Loucy (cell line): ENCODE measurements at regions not wholly inside any gene's neighbourhood (a gene's known extent, or its start where the extent isn't known, plus 50 kb on each side); places are given as distances from the start of the nearest gene placed in this dataset.

Experiments
- EZH2phosphoT487 ChIP-seq: fragments of 200-600 bp; IDR thresholded peaks from 2 replicates; pipeline ENCODE4 v1.6.1; 2018; ENCODE audit warnings: antibody characterized with exemption, mild to moderate bottlenecking, moderate library complexity, borderline replicate concordance
- TF ChIP-seq, protein P1 (sequence below): fragments of 200-600 bp; sonication (generic); conservative IDR thresholded peaks from 2 replicates; pipeline ENCODE4 v1.5.1; 2014; ENCODE audit warnings: mild to moderate bottlenecking, antibody characterized with exemption, low read length

DNA sequence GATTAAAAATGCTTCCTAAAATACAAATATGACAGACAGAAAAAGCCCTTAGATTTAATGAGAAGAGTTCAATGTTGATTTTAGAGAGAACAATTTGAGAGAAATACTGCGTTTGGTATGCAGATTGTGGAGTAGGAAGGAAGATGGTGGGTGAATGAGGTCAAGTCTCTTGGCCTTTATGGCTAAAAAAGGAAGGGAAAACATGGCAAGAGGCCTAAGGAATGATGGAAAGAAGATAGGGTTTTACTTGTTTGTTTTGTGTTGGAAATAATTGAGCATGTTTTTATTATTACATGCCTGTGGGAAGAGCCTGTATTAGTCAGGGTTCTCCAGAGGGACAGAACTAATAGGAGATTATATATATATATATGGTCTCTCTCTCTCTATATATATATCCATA lies 318.1 kb downstream of the TRIB2 start:
- TF ChIP-seq, protein P1, sequence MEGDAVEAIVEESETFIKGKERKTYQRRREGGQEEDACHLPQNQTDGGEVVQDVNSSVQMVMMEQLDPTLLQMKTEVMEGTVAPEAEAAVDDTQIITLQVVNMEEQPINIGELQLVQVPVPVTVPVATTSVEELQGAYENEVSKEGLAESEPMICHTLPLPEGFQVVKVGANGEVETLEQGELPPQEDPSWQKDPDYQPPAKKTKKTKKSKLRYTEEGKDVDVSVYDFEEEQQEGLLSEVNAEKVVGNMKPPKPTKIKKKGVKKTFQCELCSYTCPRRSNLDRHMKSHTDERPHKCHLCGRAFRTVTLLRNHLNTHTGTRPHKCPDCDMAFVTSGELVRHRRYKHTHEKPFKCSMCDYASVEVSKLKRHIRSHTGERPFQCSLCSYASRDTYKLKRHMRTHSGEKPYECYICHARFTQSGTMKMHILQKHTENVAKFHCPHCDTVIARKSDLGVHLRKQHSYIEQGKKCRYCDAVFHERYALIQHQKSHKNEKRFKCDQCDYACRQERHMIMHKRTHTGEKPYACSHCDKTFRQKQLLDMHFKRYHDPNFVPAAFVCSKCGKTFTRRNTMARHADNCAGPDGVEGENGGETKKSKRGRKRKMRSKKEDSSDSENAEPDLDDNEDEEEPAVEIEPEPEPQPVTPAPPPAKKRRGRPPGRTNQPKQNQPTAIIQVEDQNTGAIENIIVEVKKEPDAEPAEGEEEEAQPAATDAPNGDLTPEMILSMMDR = no peak
- no peak for TF ChIP-seq EZH2phosphoT487
